GM21390 (cell line): ENCODE measurements at regions not wholly inside any gene's neighbourhood (a gene's known extent, or its start where the extent isn't known, plus 50 kb on each side); places are given as distances from the start of the nearest gene placed in this dataset.
"Not testable (repeated sequence)": the region's sequence is repeated elsewhere in the genome, so short reads cannot be mapped to it uniquely, and the experiment has no call there.

Experiments used
- ATAC-seq: cut with Tn5 transposase; IDR thresholded peaks from one replicate; pipeline ENCODE4 v1.9.1; 2021; ENCODE audit not compliant: unreplicated experiment

DNA sequence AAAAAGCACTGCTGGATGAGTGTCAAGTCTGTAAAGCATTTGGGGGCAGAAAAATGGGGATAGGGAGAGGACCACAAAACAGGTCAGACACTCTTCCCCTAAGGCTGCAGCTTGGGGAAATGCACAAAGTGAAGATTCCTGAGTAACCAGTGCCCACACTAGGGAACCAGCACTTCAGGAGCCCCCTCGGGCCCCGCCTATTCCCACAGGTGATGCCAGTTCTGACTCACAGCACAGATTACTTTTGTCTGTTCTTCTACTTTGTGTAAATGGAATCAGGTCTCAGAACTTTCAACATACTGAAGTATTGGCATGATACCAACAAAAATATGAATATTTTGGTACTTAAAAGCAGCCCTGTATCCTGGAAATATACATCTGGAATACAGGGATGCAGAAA lies 112.5 kb downstream of the ADRA2C start:
- no peak for ATAC-seq

DNA sequence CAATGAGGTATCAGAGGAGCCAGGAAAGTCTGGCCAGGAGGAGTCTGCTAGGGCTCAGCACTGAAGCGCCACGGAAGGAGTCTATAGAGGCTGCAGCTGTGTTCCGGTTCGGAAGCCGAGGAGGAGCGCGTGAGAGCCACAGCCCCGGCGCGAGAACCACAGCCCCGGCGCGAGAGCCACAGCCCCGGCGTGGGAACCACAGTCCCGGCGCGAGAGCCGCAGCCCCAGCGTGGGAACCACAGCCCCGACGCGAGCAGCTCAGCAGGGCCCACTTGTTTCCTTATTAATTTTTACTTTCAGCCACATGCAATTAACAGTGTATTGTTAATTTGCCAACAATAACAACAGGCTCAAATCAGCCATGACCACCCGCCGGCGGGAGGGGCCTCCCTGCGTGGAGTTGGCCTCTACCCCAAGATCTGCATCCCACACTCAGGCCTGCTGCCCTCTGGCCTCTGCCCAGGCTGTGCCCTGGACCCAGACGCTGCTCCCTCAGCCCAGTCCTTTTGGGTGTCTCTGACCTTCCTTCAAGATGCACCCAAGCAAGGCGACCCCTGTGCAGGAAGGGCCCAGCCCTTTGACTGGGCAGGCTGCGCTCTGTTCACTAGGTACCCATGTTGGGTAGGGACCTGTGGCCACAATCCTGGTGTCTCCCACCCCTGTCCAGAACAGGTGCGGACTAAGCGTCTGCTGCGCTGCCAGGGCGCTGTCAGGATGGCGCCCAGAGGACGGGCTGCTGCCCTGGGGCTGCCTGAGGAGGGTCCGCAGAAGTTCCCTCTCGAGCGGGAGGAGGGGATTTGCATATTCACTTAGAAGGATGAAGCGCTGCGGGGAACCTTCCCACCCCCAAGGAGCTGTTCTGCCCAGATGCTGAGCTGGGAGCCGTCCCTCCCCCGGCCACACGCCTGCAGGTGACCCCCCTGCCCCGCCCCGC lies 113.8 kb downstream of the ADRA2C start:
- ATAC-seq = no peak

DNA sequence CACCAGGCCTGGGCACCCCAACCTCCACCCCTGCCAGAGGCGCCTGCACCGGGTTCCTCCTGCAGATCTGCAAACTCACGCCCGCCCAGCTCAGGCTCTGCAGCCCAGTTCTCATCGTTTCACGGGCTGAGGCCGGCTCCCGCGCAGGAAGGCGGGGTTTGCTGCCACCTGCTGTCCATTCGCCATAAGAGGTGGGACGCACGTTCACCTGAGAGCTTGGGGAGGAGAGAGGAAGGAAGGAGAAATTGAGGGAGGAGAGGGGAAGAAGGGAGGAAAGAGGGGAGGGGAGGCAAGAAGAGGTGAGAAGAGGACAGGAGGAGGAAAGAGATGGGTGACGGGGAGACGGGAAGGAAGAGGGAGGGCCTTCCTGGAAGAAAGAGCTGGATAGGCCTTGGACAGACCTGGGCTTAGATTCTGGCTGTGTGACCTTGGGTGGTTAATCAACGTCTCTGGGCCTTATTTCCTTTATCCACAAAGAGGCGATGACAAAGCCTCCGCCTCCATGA lies 114.5 kb downstream of the ADRA2C start:
- ATAC-seq = no peak

DNA sequence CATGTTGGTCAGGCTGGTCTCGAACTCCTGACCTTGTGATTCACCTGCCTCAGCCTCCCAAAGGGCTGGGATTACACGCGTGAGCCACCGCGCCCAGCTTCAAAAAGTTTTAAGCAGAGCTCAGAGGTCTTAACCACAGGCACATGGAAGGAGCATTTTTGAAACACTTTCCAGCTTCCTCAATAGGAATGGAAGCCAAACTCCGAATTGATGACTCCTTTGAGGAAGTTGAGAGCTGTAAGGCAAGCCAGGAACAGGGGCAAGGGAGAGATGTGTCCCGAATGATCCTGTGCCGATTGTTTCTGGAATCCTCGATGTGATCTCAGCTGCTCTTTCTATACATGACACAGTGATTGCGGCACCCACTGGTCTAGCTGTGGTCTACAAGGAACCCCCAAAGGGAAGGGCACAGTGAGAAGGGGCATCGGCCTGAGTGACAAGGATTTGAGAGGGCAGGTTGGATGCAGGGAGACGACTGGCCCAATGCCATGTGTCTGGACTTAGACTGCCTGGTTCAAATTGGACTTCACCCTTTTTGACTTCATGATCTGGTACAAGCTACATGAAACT lies 116.2 kb downstream of the ADRA2C start:
- not testable (repeated sequence) for ATAC-seq

DNA sequence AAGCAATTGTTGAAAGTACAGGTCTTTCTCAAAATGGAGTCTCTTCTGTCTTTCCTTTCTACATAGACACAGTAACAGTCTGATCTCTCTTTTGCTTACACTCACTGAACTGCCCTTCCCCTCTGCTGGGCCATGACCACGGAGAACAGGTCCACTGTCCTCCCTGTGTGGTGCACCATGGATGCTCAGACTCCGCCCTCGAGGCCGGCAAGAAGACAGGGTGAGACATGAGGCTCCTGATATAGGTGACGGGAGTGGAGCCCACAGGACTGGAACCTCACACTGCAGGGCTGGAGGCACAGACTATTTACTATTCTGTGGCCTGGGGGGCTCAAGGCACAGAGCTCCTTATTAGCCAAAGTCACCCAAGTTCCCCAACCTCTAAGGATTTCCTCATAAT lies 118.1 kb downstream of the ADRA2C start:
- ATAC-seq = not testable (repeated sequence)

DNA sequence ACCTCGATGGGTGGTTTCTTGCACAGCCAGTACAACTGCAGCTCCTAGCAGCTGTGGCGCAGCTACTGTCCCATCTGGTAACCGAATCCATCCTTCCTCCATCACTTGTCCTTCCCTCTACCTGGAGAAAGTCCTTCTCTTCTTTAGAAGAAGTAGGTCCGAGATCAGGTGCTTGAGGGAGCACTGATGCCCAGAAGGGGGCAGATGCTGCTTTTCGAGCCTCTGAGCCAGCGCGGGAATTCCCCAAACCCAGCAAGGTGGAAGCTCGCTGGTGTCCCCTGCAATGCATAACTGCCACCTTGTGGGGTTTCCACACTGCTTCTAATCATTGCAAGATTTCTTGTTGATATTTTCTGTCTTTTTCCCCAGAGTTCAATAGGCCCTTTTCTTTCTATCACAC lies 127.4 kb downstream of the ADRA2C start:
- not testable (repeated sequence) for ATAC-seq

DNA sequence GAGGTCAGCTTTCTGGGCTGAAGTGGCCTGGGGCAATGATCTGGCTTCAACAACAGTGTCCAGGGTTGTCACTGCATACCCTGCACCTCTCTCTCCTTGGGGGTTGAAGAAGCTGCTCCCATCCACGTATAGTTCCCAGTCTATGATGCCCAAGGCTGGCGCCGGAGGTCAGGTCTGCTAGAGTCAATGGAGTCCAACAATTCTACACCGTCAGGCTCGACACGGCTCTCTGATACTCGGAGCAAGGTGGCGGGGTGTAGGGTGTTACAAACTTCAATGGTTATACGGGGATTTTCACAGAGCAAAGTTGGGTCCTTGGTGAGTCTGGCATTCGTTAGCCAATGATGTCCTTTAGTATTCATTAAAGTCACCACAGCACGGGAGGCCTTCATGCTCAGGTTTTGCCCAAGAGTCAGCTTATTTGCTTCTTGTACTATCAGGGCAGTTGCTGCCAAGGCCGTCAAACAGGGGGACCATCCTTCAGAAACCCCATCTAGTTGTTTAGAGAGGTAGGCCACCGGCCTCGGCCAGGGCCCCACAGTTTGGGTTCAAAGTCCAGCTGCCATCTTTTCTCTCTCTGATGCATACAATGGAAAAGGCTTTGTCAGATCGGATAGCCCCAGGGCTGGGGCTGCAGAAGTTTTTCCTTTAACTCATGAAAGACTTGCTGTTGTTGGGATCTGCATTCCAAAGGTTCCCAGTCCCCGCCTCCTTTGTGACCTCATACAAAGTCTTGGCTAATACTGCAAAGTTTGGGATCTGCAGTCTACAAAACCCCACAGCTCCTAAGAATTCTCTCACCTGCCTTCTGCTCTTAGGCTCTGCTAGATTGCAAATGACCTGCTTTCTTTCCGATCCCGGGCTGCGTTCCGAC lies 128.1 kb downstream of the ADRA2C start:
- ATAC-seq = not testable (repeated sequence)

DNA sequence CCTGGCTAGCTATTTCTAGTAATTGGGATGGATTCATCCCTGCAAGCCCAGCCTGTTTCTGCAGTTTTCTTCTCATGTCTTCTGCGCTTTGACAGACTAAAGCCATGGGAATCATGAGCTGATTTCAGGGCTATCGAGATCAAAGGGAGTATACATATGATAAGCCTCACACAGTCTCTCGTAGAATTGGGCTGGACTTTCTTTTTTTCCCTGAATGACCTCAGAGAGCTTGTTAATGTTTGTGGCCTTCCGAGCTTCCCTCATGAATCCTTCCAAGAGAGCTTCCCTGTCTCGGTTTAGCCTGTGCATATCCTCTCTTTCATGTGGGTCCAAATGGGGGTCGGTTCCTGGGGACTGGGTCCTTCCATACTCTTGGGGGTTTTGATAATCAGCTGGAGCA lies 130.3 kb downstream of the ADRA2C start:
- no peak for ATAC-seq

DNA sequence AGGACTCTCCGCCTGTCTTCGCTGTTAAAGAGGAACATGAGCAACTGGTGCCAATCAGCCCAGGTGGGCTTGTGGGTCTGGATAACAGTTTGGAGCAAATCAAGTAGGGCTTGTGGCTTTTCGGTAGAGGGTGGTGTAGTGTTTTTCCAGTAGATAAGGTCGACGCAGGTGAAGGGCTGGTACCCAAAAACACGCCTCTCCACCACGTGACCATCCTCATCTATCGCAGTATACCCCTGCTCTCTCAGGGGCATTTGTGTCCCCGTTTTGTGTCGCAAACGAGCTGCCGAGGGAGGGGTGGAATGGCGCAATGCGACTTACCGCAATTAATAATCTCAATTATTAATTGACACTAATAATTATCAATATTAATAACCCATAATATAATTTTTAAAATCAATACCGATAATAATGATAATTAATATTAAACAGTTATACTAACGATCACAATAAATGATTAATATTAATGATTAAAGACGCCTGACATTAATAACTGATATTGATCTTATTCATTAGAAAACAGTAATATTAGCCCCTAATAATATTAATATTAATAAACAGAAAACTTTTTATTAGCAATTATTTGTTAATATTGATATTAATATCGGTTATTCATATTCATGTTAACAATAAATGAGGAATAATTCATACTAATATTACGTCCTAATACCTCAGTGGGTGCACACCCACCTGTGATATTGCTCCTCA lies 130.8 kb downstream of the ADRA2C start:
- ATAC-seq = not testable (repeated sequence)

DNA sequence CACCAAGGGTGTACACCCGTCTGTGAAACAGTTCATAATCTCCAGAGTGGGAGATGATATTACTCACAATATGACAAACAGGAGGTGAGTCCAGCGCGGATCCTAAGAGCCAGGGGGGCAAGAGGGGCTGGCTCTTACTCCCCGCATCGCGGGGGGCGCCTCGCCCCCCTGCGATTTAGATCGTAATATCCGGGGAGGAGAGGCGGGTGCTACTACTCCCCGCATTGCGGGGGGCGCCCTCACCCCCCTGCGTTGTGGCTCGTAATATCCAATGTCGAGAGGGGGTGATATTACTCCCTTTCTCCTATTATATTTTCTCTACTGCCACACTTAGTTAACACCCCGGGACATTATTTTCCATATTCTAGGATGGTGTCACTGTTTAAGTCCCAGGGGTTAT lies 131.9 kb downstream of the ADRA2C start:
- no peak for ATAC-seq

DNA sequence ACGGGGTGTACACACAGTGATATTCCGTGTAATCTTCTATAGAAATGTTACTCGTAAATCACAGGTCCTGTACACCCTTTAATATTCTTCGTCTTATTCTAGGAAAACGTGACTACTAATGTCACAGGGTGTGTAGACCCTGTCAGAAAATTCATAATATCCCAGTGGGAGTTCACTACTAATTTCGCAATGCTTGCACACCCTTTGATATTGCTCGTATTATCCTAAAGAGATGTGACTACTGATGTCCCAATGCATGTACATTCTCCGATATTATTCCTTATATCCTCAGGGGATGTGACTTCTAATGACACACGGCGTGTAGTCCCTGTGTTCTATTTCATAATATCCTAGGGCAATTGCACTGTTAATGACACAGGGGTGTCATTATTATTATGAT lies 132.7 kb downstream of the ADRA2C start:
- not testable (repeated sequence) for ATAC-seq

DNA sequence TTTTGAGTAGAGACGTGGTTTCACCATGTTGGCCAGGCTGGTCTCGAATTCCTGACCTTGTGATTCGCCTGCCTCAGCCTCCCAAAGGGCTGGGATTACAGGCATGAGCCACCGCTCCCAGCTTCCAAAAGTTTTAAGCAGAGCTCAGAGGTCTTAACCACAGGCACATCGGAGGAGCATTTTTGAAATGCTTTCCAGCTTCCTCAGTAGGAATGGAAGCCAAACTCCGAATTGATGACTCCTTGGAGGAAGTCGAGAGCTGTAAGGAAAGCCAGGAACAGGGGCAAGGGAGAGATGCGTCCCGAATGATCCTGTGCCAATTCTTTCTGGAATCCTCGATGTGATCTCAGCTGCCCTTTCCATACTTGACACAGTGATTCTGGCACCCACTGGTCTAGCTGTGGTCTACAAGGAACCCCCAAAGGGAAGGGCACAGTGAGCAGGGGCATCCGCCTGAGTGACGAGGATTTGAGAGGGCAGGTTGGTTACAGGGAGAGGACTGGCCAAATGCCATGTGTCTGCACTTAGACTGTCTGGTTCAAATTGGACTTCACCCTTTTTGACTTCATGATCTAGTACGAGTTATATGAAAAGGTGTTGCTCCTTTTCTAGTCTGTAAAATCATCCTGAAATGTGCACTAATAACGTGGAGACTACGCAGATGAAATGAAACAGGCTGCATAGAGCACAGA lies 138.2 kb downstream of the ADRA2C start:
- not testable (repeated sequence) for ATAC-seq

DNA sequence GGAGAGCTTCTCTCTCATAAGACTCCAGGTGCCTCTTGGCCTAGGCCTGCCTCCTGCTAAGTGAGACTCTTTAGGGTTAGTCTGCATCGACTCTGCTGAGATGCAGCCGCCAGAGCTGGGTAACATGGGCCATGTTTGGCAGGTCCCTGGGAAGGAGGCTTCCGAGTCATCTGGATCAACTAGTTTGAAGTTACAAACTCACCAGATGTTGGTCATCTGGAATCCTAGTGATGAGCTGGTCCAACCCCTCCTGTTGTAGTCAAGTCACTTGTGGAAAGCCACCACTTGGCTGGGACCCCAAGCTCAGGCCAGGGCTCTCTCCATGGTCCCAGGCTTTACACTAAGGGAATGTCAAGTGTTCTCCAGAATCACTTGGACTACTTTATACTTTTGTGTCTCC lies 143.4 kb downstream of the ADRA2C start:
- ATAC-seq = not testable (repeated sequence)

DNA sequence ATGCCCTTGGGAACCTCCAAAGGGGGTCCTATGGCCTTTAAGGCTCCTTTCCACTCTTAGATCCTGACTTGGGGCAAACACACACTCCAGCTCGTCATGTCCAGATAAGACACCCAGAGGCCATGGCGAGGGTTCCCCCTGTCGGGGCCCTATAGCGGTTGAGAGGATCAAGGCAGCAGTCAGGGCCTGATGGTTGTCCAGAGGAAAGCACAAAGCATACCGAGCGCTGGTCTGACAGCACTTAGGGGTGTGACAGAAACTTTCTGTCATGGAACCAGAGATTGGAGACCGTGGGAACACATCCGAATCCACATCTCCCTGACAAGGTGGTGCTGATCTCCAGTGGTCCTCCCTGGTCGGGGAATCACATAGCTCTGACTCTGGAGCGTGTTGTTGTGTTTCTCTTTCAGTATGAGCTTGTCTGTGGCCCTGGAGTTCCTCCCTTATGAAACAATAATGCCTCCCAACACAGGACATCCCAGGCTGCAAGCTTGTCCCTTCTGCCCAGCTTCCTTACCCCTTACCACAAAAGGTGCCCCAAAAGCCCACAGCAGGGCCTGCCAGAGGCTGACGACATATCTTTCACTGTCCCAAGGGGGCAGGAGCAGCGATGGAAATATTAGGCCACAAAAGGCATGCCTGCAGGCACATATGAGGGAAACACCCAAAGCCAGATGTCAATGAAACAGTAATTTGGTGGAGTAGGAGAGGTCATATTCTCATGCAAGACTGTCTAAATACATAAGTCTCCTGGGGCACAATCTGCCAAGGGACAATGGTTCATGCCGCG lies 144.2 kb downstream of the ADRA2C start:
- ATAC-seq = not testable (repeated sequence)

DNA sequence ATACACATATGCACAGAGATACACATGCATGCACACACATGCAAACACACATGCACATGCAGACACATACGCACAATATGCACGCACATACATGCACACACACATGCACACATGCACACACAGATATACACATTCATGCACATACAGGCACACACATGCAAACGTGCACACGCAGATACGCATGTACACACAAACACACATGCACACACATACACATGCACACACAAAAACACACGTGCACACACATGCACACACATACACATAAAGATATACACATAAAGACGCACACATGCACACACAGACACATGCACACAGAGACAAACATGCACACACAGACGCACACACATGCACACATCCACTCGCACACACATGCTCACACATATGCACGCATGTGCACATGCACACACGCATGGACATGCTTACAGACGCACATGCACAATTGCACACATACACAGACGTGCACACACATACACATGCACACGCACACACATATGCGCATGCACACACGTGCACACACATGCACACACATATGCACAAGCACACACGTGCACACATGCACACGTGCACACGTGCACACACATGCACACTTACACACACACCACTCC lies 145.2 kb downstream of the ADRA2C start:
- no peak for ATAC-seq

DNA sequence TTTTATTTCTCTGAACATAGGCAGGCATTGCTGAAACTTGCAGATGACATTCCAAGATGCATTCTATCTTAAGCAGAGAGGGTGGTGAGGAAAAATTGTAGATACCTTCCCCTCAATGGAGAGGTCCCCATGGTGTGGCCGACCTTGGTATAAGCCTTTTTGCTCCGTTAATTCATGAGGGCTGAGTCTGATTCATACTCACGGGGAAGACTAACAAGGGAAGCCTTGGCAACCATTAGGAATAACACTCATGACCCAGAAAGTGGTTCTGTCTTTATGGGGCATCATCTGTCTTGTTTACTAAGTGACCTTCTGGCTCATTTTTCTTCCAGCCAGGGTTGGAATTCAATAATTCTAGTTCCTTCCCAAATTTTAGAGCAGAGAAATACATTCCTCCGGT lies 148.3 kb downstream of the ADRA2C start:
- ATAC-seq = not testable (repeated sequence)

DNA sequence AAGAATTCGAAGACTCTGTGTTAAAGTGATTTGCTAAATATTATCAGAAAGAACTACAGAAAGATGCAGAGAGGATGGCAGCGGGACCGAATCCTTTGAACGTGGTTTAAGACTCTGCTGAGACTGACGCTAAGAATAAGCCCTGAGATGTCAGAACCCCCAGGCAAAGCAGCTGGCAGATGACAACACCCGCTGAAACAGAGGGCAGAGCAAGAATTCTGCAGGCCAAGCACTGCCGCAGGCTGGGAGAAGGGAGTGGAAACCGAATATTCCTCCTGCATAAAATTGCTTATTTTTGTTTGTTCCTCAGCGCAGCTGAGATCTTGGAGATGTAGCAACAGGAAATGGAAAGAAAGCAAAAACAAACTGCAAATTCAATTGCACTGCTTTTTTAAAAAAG lies 153.3 kb downstream of the ADRA2C start:
- not testable (repeated sequence) for ATAC-seq

DNA sequence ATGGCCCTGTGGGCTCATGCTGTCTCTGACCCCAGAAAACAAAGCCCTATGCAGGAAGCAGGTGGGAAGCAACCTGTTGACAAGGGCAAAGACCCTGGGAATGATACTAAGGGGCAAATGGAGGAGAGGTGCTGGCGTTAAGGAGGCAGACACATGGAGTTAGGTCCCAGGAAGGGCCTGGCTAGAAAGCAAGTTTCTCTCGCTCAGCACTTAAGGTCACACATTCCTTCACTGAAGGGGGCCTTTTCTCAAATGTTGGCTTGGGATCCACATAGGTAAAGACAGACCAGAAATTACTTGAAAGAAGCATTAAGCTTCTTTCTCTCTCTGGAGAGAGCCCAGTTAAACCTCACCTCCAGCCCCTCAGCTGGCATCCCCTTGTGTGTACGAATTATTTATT lies 155.7 kb downstream of the ADRA2C start:
- not testable (repeated sequence) for ATAC-seq

DNA sequence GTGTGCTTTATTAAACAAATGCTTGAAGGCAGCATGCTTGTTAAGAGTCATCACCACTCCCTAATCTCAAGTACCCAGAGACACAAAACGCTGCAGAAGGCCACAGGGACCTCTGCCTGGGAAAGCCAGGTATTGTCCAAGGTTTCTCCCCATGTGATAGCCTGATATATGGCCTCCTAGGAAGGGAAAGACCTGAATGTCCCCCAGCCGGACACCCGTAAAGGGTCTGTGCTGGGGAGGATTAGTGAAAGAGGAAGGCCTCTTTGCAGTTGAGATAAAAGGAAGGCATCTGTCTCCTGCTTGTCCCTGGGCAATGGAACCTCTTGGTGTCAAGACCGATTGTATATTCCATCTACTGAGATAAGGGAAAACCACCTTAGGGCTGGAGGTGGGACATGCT lies 159.7 kb downstream of the ADRA2C start:
- not testable (repeated sequence) for ATAC-seq
